Pancreas (tissue), 10 donors: ENCODE measurements at regions not wholly inside any gene's neighbourhood (a gene's known extent, or its start where the extent isn't known, plus 50 kb on each side); places are given as distances from the start of the nearest gene placed in this dataset.

ENCODE experiments used
- ATAC-seq, 4 donors: fragments of 200-7000 bp; cut with Tn5 transposase; one replicate each; pipeline versions ENCODE4 v1.8.0 to v1.9.1; 2020; ENCODE audit warnings: mild to moderate bottlenecking in 4 of 4, moderate library complexity in 4 of 4
- DNase-seq, 6 donors: peaks; one replicate each; pipeline ENCODE4 v3.0.0-alpha.2; 2020
- FAIRE-seq: peaks from 2 replicates; lab custom pipeline; 2012; peaks lifted over from hg19 to GRCh38; lab: Jason Lieb, UNC
- H3K27ac ChIP-seq, 4 donors: fragments of 200-600 bp; sonication (generic); 1 replicate in 3 of 4; 2 replicates in 1 of 4; pipeline versions ENCODE4 v1.5.0 to v1.8.0; 2020
- H3K27me3 ChIP-seq, 4 donors: fragments of 200-600 bp; one replicate each; pipeline ENCODE4 v1.8.0; 2021
- H3K36me3 ChIP-seq, 3 donors: fragments of 200-600 bp; sonication (generic) in 1 of 3; one replicate each; pipeline versions ENCODE4 v1.5.0 to v1.8.0; 2020 to 2021
- H3K4me1 ChIP-seq, 3 donors: fragments of 200-600 bp; one replicate each; pipeline ENCODE4 v1.8.0; 2021
- H3K4me3 ChIP-seq, 4 donors: fragments of 200-600 bp; sonication (generic) in 2 of 4; one replicate each; pipeline versions ENCODE4 v1.5.0 to v1.8.0; 2020 to 2021
- H3K9me3 ChIP-seq, 4 donors: fragments of 200-600 bp; one replicate each; pipeline ENCODE4 v1.8.0; 2021
- WGBS, 2 donors: extraction: QIAGEN DNeasy Blood & Tissue Kit; methylation state at CpG; one replicate each; pipeline ENCODE4 v1.1.7; 2013; 5-methylcytosine and 5-hydroxymethylcytosine counted together
- intact Hi-C, 3 donors: fragments of 100-400 bp; cut with DNase I; formaldehyde crosslinking; loops; one replicate each; pipeline versions ENCODE4 v1.11.1 to v1.14.2; 2022
- TF ChIP-seq, protein P1 (sequence below), 4 donors: fragments of 200-600 bp; sonication (generic) in 3 of 4; IDR thresholded peaks; one replicate each; pipeline versions ENCODE4 v1.5.0 to v1.8.0; 2021; ENCODE audit warnings: antibody characterized with exemption in 4 of 4
- donor health status: healthy with polysubstance abuse.
- donor health status: DM: no; HTN: no; CAD: no; lungs with moderate emphysema.
- donor health status: DM: no; HTN: no; CAD: no.
- donor health status: control.
- donor health status: control.
- donor health status: Bipolar disorder and iron deficiency.
- donor health status: DM: yes; HTN: yes; CAD: no.
- donor health status: DM: no; HTN: no; CAD: no.
- donor health status: DM: no; HTN: no; CAD: no.
- donor health status: DM: yes; HTN: yes; CAD: no.

DNA sequence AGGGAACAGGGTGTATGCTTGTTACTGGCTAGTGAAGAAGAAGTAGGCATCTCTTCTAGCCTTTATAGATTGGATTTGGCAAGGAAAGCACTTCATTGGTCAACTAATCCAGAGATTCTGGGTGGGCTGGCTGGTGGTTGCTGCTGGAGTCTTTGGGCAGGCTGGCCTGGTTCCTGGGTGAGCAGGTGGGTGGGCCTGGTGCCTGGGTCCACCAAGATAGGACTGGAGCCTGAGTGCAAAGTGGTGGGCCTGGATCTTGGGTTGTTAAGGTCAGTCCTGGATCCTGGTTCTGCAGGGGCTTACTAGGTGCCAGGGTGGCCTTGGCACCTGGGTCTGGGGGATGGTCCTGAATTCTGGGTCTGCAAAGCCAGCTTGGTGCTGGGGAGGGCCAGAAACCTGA lies 482.4 kb upstream of the GHITM start:
- Histone ChIP-seq H3K4me3 (no peak overlapping the region), H3K9me3 (no peaks in the 10 kb centered on the region), H3K4me1 (no peaks in the 10 kb centered on the region), H3K27me3 (no peaks in the 10 kb centered on the region), H3K36me3 (no peaks in the 10 kb centered on the region), H3K27ac (no peak overlapping the region)
- TF ChIP-seq, protein P1, sequence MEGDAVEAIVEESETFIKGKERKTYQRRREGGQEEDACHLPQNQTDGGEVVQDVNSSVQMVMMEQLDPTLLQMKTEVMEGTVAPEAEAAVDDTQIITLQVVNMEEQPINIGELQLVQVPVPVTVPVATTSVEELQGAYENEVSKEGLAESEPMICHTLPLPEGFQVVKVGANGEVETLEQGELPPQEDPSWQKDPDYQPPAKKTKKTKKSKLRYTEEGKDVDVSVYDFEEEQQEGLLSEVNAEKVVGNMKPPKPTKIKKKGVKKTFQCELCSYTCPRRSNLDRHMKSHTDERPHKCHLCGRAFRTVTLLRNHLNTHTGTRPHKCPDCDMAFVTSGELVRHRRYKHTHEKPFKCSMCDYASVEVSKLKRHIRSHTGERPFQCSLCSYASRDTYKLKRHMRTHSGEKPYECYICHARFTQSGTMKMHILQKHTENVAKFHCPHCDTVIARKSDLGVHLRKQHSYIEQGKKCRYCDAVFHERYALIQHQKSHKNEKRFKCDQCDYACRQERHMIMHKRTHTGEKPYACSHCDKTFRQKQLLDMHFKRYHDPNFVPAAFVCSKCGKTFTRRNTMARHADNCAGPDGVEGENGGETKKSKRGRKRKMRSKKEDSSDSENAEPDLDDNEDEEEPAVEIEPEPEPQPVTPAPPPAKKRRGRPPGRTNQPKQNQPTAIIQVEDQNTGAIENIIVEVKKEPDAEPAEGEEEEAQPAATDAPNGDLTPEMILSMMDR (IDR thresholded peaks at IDR 0.05) = no peak
- intact Hi-C loops = no loop called here
- DNase-seq (peak in 1 of 6 donors; percentile 34), ATAC-seq (no peak), FAIRE-seq (no peak)

DNA sequence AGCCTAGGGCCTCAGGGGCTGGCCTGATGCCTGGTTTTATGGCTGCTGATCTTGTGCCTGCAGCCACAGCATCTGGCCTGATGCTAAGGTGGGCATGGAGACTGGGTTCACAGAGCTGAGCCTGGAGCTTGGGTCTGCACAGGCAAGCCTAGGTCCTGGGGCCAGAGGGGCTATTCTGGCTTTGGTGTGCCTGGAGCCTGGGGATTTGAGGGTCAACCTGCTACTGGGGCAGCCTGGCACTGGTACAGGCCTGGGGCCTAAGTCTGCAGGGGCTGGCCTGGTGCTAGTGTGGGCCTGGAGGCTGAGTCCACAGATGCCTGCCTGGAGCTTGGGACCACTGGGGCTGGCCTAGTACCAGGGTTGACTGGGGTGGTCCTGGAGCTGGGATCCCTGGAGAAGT lies 481.8 kb upstream of the GHITM start:
- DNase-seq (peak in 2 of 6 donors; percentile 35 to 46), ATAC-seq (no peak), FAIRE-seq (no peak)
- Histone ChIP-seq H3K4me1 (no peaks in the 10 kb centered on the region), H3K27ac (no peak overlapping the region), H3K9me3 (no peaks in the 10 kb centered on the region), H3K27me3 (no peaks in the 10 kb centered on the region), H3K4me3 (no peak overlapping the region), H3K36me3 (no peaks in the 10 kb centered on the region)
- TF ChIP-seq, protein P1 (IDR thresholded peaks at IDR 0.05) = no peak
- intact Hi-C loops = no loop called here

DNA sequence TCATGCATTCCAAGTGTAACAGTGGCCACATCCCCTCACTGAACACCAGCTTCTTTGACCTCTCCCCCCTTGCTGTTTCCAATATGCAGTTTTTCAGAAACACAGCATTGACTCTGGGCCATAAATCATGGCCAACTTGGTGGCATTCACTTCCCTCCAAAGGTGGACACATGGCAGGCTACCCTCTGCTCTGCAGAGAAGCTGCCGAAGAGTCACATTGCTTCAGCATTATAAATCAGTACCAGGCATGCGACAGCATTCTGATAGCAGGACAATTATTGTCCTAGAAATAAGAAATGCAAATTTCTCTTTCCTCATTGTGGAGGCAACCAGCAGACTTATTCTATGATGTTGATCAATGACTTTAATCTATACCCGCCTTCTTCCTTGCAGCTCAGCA lies 475.4 kb upstream of the GHITM start:
- no peaks in the 10 kb centered on the region for H3K9me3 ChIP-seq
- H3K27ac ChIP-seq = no peak overlapping the region
- WGBS, 2 donors = 76 to 81% methylated on average over 3 of the region's 3 CpGs
- no peaks in the 10 kb centered on the region for H3K4me1 ChIP-seq
- DNase-seq (no peak), FAIRE-seq (no peak), ATAC-seq (no peak)
- H3K36me3 ChIP-seq = no peaks in the 10 kb centered on the region
- no peak overlapping the region for H3K4me3 ChIP-seq
- intact Hi-C loops = no loop called here
- no peaks in the 10 kb centered on the region for H3K27me3 ChIP-seq
- TF ChIP-seq, protein P1 (IDR thresholded peaks at IDR 0.05) = no peak

DNA sequence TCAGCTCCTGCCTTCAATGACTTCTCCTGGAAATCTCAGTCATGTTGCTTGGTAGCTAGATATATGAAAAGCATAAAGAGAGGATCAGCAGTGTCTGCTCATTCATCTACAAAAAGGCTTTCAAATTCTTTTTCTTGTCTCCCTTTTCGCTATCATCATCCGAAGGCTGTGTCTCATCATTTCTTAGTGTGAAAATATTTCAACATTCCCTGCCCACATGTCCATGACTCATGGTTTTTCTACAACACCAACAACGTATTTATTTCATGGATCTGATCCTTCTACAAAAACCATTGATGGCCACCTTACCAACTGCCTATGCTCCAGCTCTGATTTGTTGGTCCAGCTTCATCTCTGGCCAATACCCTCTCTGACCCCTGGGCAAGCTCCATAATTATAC lies 472.5 kb upstream of the GHITM start:
- no peaks in the 10 kb centered on the region for H3K4me1 ChIP-seq
- DNase-seq = no peak
- no peak overlapping the region for H3K4me3 ChIP-seq
- H3K27ac ChIP-seq = no peak overlapping the region
- no peaks in the 10 kb centered on the region for H3K9me3 ChIP-seq
- no peak for FAIRE-seq
- no peak for ATAC-seq
- intact Hi-C loops = no loop called here
- H3K27me3 ChIP-seq = no peaks in the 10 kb centered on the region
- 64 to 82% methylated on average over 3 of the region's 3 CpGs for WGBS, 2 donors
- TF ChIP-seq, protein P1 (IDR thresholded peaks at IDR 0.05) = no peak
- no peaks in the 10 kb centered on the region for H3K36me3 ChIP-seq

GRCh38 chr10:83667594-83667993 lies 471.7 kb upstream of the GHITM start:
- Histone ChIP-seq H3K4me1 (no peaks in the 10 kb centered on the region), H3K4me3 (no peak overlapping the region), H3K27me3 (no peaks in the 10 kb centered on the region), H3K36me3 (no peaks in the 10 kb centered on the region), H3K9me3 (no peaks in the 10 kb centered on the region), H3K27ac (no peak overlapping the region)
- TF ChIP-seq, protein P1 (IDR thresholded peaks at IDR 0.05) = no peak
- intact Hi-C loops = no loop called here
- FAIRE-seq (no peak), DNase-seq (no peak), ATAC-seq (no peak)
- WGBS, 2 donors = 87 to 98% methylated on average over 1 of the region's 1 CpG
